HL-60 (cell line): ENCODE measurements at regions not wholly inside any gene's neighbourhood (a gene's known extent, or its start where the extent isn't known, plus 50 kb on each side); places are given as distances from the start of the nearest gene placed in this dataset.

Source experiments
- DNase-seq, 2 experiments: peaks; one replicate each; pipeline ENCODE4 v3.0.0-alpha.2; 2010 to 2020; ENCODE audit warnings: low read depth in 1 of 2, low spot score in 1 of 2
- H3K27ac ChIP-seq: fragments of 250-450 bp; sonication (Bioruptor Pico); replicated peaks from 2 replicates; pipeline ENCODE4 v1.5.1; 2020; ENCODE audit warnings: mild to moderate bottlenecking, moderate library complexity
- H3K27me3 ChIP-seq: fragments of 250-450 bp; sonication (Bioruptor Pico); 2 replicates; pipeline ENCODE4 v1.5.1; 2021; ENCODE audit warnings: mild to moderate bottlenecking, moderate library complexity; ENCODE audit not compliant: insufficient read depth, poor library complexity, severe bottlenecking
- H3K4me3 ChIP-seq: replicated peaks from 2 replicates; pipeline ENCODE4 v1.5.1; 2011; ENCODE audit warnings: mild to moderate bottlenecking, control low read depth, low read length; ENCODE audit not compliant: insufficient read depth
- CTCF ChIP-seq: IDR thresholded peaks from one replicate; pipeline ENCODE4 v1.5.1; 2011; ENCODE audit warnings: low read length, control low read depth, inconsistent platforms; ENCODE audit not compliant: insufficient read depth
- GABPA ChIP-seq: IDR thresholded peaks from 2 replicates; pipeline ENCODE4 v1.6.1; 2012; ENCODE audit warnings: low read depth
- POLR2AphosphoS5 ChIP-seq: IDR thresholded peaks from 2 replicates; pipeline ENCODE4 v1.6.1; 2012; ENCODE audit warnings: low read depth
- REST ChIP-seq: IDR thresholded peaks from 2 replicates; pipeline ENCODE4 v1.6.1; 2012; ENCODE audit warnings: low read depth; ENCODE audit not compliant: insufficient replicate concordance
- SPI1 ChIP-seq: IDR thresholded peaks from 2 replicates; pipeline ENCODE4 v1.6.1; 2012; ENCODE audit warnings: low read depth, mild to moderate bottlenecking, borderline replicate concordance

- H3K27me3 ChIP-seq, result no peaks in the 10 kb centered on the region
- no peak overlapping the region for H3K27ac ChIP-seq
- H3K4me3 ChIP-seq, result no peak overlapping the region
- no peak for DNase-seq
- TF ChIP-seq POLR2AphosphoS5 (no peak), GABPA (no peak), SPI1 (no peak), REST (no peak), CTCF (no peak)
These were observed 122.3 kb upstream of the AADACL2 start for GRCh38 chr3:151611419-151611818.

GRCh38 chr3:151609491-151609890 is 124.2 kb upstream of the AADACL2 start:
- H3K27ac ChIP-seq, result no peak overlapping the region
- TF ChIP-seq CTCF (no peak), REST (no peak), GABPA (no peak), POLR2AphosphoS5 (no peak), SPI1 (no peak)
- DNase-seq, result no peak
- no peak overlapping the region for H3K4me3 ChIP-seq
- H3K27me3 ChIP-seq, result no peaks in the 10 kb centered on the region

GRCh38 chr3:151604891-151605290 is 128.8 kb upstream of the AADACL2 start:
- Histone ChIP-seq H3K4me3 (no peak overlapping the region), H3K27me3 (no peaks in the 10 kb centered on the region), H3K27ac (no peak overlapping the region)
- no peak for DNase-seq
- TF ChIP-seq SPI1 (no peak), POLR2AphosphoS5 (no peak)

GRCh38 chr3:151600783-151601182 is 132.9 kb upstream of the AADACL2 start:
- no peaks in the 10 kb centered on the region for H3K27me3 ChIP-seq
- no peak for DNase-seq
- H3K4me3 ChIP-seq, result no peak overlapping the region
- no peak for TF ChIP-seq REST
- no peak for TF ChIP-seq GABPA
- TF ChIP-seq POLR2AphosphoS5, result no peak
- TF ChIP-seq SPI1, result no peak
- TF ChIP-seq CTCF, result no peak
- no peak overlapping the region for H3K27ac ChIP-seq
